ENCODE measurements at regions not wholly inside any gene's neighbourhood (a gene's known extent, or its start where the extent isn't known, plus 50 kb on each side); places are given as distances from the start of the nearest gene placed in this dataset.
"Not testable (repeated sequence)": the region's sequence is repeated elsewhere in the genome, so short reads cannot be mapped to it uniquely, and the experiment has no call there.

- no peak for DNase-seq
Observed at GRCh38 chr3:30452446-30452845, 154.0 kb upstream of the TGFBR2 start.

- peak; percentile 88 to 95 (median 93) for DNase-seq
Observed at GRCh38 chr3:30453360-30454039, 152.9 kb upstream of the TGFBR2 start.

- no peak for DNase-seq
Observed at GRCh38 chr3:30454636-30455035, 151.8 kb upstream of the TGFBR2 start.

- DNase-seq = not testable (repeated sequence)
Observed at GRCh38 chr3:30455112-30455511, 151.3 kb upstream of the TGFBR2 start.

- DNase-seq = no peak
Observed at GRCh38 chr3:30455840-30456239, 150.6 kb upstream of the TGFBR2 start.

GRCh38 chr3:30456264-30456663, 150.1 kb upstream of the TGFBR2 start:
- no peak for DNase-seq

GRCh38 chr3:30457081-30457480, 149.3 kb upstream of the TGFBR2 start:
- DNase-seq = no peak

- DNase-seq = peak; percentile 51 to 57 (median 55)
Observed at GRCh38 chr3:30457726-30458125, 148.7 kb upstream of the TGFBR2 start.

GRCh38 chr3:30458376-30459171, 147.8 kb upstream of the TGFBR2 start:
- no peak for DNase-seq

- DNase-seq = no peak
Observed at GRCh38 chr3:30461311-30461710, 145.1 kb upstream of the TGFBR2 start.

- DNase-seq = no peak
Observed at GRCh38 chr3:30462721-30463470, 143.5 kb upstream of the TGFBR2 start.

- DNase-seq = no peak
Observed at GRCh38 chr3:30464381-30464780, 142.0 kb upstream of the TGFBR2 start.

GRCh38 chr3:30465454-30465853, 140.9 kb upstream of the TGFBR2 start:
- no peak for DNase-seq

GRCh38 chr3:30467596-30468238, 138.7 kb upstream of the TGFBR2 start:
- DNase-seq = no peak

GRCh38 chr3:30469133-30469532, 137.3 kb upstream of the TGFBR2 start:
- DNase-seq = no peak

- DNase-seq = peak in 2 of 3 donors; percentile 57 to 61
Observed at GRCh38 chr3:30470496-30470895, 135.9 kb upstream of the TGFBR2 start.

- no peak for DNase-seq
Observed at GRCh38 chr3:30471066-30471465, 135.3 kb upstream of the TGFBR2 start.

GRCh38 chr3:30471796-30472489, 134.5 kb upstream of the TGFBR2 start:
- no peak for DNase-seq

GRCh38 chr3:30473374-30474051, 132.9 kb upstream of the TGFBR2 start:
- DNase-seq = peak; percentile 67 to 79 (median 74)

GRCh38 chr3:30474371-30474770, 132.0 kb upstream of the TGFBR2 start:
- DNase-seq = peak in 2 of 3 donors; percentile 42 to 59

- no peak for DNase-seq
Observed at GRCh38 chr3:30475038-30475808, 131.2 kb upstream of the TGFBR2 start.
